GM21423 (cell line): ENCODE measurements at regions not wholly inside any gene's neighbourhood (a gene's known extent, or its start where the extent isn't known, plus 50 kb on each side); places are given as distances from the start of the nearest gene placed in this dataset.
"Not testable (repeated sequence)": the region's sequence is repeated elsewhere in the genome, so short reads cannot be mapped to it uniquely, and the experiment has no call there.

Experiments used
- ATAC-seq: cut with Tn5 transposase; IDR thresholded peaks from one replicate; pipeline ENCODE4 v1.9.1; 2021; ENCODE audit warnings: mild to moderate bottlenecking, moderate library complexity; ENCODE audit not compliant: unreplicated experiment

DNA sequence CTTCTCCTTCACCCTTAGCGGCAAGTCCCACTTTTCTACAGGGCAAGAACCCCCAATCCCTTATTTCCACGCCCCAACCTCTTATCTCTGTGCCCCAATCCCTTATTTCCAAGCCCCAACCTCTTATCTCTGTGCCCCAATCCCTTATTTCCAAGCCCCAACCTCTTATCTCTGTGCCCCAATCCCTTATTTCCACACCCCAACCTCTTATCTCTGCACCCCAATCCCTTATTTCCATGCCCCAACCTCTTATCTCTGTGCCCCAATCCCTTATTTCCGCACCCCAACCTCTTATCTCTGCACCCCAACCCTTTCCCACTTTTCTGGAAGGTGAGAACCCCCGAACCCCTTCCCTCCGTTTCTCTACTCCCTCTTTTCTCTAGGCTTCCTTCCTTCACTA, 116.1 kb upstream of the GJE1 start:
- ATAC-seq = not testable (repeated sequence)

DNA sequence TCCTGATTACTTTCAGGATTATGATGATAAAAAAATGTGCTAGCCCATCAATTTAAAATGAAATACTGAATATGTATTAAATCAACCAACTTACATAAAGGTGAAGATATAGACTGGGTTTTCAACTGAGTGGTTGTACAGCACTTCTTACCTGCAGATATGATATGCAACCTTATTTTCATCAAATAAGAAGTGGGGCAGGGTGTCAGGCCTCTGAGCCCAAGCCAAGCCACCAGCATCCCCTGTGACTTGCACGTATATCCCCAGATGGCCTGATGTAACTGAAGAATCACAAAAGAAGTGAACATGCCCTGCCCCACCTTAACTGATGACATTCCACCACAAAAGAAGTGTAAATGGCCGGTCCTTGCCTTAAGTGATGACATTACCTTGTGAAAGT, 117.3 kb upstream of the GJE1 start:
- ATAC-seq = not testable (repeated sequence)

DNA sequence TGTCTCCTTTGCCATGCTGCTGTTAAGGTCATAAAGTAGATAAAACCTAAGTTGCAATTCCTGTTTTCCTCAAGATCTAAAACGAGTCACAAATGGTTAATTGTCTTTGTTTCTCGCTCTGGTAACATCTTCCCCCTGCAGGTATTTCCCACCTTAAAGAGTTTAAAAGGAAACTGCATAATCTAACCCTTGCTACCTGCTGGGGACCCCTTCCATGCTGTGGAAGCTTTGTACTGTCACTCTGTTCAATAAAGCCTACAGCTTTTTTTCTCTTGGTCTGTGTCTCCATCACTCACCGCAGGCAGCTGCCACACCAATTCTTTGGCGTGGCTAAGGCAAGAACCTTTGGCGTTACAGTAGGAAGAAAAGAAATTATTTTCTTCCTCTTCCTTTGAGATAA, 117.7 kb upstream of the GJE1 start:
- no peak for ATAC-seq

DNA sequence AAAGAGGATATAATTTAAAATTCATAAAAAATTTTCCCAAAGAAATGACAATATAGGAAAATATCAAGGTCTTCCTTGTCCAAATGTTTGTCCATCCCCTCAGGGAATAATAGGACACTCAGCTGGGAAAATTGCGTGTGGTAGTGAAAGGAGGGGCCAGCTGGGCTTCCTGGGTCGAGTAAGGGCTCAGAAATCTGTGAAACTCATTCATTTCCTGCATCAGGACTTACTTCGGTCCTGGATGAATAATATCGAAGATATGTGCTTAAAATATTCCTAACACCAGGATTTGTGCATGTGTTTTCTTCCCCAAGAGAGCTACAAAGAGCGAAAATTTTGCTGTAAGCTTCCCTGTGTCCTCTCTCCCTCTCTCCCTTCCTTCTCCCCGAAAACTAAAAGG, 118.2 kb upstream of the GJE1 start:
- no peak for ATAC-seq

DNA sequence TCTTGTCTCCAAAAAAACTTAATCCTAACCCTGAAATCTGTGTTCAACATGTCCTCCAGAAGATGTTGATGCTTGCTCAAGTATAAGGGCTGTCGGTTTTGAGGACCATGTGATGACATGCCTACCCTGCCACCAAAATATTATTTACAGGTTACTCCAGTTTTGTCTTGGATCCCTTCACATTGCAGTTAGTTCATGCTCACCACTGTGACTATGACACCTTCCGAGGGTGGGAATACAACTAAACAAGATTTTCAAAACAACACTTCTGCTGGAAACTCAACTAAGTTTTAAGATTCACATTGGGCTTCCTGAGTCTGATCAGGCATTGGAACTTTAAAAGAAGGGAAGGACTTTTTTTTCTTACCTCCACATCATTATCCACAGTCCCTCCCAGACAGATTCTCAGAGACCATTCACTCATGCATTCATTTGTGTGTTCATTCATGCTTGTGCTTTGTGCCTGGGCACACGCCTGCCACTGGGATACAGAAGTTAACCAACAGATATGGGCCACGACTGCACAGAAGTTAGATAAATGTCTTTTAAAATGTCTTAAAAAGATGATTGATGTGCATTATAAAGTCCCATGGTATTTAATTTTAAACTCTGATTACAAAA, 118.7 kb upstream of the GJE1 start:
- no peak for ATAC-seq

DNA sequence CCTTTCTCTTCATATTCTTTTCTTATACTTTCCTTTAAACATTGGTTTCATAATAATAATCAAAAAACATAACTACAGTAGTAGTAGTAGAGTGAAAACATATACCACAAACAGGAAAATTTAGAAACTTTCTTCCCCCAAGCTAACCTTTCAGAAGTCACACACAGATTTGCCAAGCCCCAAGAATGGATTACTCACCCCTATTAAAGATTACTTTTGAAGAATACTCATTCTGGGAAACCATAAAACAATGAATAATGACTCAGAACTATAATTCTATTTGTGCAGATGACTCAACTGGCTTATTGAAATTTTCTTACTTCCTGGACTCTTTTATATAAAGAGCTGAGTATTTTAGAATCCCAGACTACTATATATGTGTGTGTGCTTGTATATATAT, 119.4 kb upstream of the GJE1 start:
- ATAC-seq = peak; percentile 84

DNA sequence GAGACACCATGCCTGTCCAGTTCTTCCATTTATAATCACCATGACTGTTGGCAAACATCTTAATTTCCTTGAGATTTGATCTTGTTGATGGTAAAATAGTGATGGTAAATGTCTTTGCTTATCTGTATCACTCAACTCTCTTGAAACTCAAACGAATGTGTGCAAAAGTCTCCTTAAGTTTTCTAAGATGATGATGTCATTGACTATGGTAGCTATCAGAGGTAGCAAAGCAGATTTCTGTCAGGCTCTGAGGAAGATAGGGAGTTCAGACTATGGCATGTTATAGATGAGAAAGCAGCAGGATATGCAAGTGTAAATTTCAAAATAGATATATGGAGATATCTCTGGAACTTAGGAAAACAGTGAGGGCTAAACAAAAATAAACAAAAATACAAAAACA, 121.0 kb upstream of the GJE1 start:
- ATAC-seq = no peak

DNA sequence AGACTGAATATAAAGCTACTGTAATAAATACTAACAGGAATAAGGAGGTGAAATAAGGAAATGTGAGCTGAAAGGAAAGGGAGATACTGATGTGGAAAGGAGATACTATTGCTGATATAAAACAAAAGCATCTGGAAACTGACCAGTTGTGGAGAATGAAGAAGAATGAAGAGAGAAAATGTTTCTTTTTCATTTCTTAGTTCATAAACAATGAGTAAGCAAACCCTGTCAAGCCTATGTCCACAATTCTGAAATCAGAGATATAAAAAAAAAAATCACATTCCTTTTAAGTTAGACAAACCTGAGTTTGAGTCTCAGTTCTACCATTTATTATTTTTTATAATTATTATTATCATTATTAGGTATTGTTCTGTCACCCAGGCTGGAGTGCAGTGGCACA, 121.6 kb upstream of the GJE1 start:
- ATAC-seq = no peak

DNA sequence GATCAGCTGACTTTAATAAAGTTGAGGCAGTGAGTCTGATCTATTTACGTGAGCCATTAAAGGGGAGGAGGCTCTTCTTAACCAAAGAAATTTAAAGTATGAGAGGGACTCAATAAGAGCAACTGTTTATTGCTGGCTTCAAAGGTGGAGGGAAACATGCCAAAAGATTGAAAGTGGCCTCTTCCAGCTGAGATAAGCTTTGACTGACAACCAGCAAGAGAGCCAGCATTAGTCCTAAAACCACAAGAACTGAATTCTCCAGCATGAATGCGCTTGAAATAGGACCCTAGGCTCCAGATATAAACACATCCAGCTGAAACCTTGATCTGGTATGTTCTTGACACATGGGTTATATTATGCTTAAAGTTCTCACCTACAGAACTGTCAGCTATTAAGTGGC, 123.1 kb upstream of the GJE1 start:
- no peak for ATAC-seq

DNA sequence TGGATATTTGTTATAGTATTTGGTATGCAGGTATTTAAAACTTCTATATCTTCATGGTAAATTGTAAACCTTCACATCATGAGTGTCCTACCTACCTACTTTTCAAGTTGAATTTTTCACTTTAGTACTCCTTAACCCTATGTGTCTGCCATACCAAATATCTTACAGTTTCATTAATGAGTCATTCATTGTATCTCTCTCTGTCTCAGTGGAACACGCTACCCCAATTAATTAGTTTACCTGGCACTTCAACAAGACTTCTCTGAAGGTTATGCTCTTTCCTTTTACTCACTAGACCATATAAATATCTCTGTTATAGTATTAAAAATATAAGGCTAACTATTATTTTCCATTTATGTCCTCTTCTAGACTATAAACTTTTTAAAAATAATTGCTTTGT, 123.9 kb upstream of the GJE1 start:
- ATAC-seq = no peak

DNA sequence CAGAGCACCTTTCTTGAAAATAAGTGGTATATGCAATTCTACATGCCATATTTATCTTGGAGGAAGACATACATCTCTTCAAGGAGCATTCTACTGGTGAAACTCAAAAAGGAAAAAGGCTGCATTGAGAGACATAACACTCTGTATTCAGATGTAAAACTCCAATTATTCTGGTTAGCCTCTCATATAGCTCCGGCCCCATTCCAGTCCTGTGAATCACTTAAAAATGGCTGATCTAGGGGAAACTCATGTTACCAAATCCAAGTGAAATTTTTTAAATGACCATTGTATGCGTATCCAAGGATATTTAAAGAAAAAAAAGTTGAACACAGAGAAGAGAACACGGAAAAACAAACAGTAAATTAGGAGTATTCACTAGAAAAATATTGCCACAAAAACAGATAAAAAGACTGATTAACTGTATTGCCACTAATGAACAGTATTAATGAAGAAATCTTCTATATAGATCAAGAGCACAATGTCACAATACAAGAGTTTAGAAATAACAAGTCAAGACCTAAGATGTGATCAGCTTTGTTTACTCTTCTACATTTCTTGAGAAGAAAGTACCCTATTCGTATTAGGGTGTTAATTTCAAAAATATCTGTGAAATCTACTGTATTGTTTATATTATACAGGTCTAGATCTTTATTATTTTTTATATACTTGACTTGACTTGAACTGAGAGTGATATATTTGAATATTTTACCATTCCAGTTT, 124.5 kb upstream of the GJE1 start:
- no peak for ATAC-seq

DNA sequence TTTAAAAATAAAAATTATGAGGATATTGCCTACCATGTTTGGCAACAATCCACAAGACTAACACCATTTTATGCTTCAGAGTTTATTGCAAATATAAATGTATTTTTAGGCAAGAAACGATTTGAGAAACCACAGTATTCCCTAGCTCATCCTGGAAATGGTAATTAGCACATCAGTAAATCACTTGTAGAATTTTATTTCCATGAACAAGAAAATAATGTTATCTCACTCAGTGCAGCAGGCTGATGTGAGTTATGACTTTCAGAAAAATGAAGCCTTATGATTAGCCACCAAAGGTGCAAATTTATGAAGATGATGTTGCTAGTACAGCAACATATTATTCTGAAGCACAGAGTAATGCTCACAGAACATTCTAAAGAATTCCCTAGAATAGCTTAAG, 127.7 kb upstream of the GJE1 start:
- ATAC-seq = no peak

DNA sequence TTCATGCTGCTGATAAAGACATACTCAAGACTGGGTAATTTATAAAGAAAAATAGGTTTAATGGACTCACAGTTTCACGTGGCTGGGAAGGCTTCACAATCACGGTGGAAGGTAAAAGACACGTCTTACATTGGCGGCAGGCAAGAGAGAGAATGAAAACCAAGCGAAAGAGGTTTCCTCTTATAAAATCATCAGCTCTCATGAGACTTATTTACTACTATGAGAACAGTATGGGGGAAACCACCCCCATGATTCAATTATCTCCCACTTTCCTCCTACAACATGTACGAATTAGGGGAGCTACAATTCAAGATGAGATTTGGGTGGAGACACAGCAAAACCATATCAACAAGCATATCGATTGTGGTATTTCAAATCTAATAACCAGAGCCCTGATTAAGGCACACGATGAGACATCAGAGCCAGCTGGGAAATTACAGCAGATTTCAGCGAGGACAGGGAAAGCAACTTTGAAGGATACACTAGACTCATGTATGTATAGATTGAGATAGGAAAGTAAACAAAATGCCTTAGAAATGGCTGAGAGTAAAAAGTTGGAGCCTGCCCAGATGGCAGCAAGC, 129.8 kb upstream of the GJE1 start:
- ATAC-seq = no peak

DNA sequence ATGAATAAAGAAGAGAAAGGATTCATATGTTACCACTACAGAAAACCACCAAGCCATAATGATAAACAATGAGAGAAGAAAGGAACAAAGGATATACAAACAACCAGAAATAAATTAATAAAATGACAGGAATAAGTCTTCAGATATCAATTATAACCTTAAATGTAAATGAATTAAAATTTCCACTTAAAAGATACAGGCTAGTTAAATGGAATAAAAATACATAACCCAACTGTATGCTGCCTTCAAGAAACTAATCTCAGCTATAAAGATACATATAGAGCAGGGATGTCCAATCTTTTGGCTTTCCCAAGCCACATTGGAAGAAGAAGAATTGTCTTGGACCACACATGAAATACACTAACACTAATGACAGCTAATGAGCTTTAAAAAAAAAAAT, 135.9 kb upstream of the GJE1 start:
- ATAC-seq = no peak

DNA sequence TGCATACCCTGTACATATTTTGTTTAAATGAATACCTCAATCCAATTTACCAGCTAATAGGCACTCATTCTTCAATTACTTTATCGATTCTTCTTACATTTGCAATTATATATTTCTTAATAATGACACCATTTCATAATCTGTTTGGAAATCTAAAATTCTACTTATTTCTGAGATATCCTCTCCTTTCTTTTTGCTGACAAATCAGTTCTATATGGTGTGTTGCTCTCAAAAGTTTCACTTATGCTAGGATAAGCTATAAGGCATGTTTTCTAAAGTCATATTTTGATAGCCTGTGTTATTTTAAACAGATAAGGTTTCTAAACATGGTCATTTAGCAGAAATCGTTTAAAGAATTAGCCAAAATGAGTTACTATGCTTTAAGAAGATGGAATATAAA, 140.6 kb upstream of the GJE1 start:
- no peak for ATAC-seq

DNA sequence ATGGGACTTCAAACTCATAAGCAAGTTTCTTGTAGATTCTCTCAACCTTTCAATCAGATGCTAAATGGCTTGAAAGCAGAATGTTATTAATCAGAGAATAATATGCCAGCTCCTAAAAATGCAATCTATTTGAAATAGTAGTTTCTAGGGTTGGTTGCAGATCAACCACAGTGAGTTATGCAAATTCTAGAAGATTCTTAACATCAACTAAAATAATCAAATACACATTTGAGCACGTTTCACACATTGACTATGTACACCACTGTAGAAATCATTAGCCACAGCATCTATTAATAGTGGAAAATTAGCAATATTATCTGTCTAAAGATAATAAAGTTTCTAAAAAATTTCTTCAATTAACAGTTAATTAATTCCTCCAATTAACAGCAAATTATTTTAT, 141.9 kb upstream of the GJE1 start:
- ATAC-seq = no peak

DNA sequence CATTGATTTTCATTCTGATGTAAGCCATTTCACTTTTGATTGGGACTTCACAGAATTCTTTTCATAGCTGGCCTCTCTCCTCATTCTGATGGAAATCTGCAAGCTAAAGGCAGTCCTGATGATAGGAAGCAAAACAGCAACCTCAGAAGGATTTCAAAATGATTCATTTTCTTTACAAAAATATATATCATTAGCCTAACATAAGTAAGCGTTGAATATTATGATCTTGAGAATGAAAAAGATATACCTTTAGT, 143.1 kb upstream of the GJE1 start:
- ATAC-seq = no peak

DNA sequence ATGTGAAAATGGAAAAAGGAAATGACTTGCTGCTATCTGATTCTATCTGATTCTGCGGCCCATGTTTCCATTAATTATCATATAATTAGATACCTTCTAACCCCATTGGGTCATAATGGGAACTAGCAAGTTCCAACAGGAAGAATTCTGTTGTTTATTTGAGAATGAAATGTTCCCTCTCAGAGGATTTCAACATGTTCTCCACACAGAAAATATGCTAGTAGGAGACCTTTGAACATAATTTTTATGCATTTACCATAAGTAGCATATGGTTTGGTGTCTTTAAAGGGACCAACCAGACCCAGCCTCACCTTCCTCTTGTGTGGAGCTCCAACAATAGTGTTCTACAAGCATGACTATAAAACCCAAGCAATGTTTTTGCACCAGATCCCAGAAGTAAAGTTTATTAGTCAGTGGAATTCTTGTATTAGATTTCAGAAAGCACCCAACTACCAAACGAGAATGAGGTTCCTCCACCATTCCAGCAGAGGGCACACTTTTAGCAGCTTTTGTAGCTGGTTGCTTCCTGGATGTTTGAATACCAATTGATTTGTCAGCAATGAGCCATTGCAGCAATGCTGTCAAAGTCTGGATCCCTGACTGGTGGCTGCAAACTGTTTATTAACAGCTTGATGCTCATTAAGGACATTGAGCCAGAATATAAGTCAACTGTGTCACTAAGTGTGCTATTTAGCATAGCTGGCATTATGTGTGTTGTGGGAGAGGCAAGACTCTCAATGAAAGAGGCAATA, 143.6 kb upstream of the GJE1 start:
- peak; percentile 82 for ATAC-seq

DNA sequence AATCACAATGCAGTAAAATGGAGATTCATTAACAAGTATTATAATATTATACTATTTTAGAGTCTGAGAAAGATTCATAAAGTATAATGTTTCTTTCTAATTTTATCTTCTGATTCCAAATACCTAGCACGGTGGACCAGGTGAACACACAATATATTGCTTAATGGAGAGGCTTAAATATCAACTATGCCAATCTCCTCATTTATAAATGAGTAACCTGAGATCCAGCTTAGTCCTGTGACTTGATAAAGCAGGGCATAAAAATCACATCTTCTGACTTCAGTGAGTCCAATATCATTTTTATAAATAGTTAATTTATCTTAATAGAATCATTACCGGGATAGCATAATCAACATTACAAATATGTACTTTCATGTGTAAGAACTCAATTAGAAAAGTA, 144.4 kb upstream of the GJE1 start:
- ATAC-seq = no peak

DNA sequence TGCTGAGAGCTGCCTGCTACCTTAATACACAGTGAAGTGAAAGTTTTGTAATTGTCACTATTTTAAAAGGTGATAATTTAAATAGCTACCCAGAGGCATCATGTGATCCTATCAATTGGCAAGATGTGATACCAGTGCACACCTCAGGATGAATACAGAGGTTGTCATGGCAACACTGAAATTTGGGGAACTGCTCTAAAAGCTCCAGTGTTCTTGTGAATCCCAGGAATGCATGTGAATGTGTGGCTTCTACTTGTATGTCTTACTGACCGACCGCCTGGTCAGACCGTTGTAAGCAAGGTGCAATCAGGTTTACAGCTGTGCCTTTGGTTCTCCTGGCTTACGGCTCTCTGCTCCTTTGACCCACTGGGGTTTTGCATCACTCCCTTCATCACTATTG, 146.3 kb upstream of the GJE1 start:
- no peak for ATAC-seq

DNA sequence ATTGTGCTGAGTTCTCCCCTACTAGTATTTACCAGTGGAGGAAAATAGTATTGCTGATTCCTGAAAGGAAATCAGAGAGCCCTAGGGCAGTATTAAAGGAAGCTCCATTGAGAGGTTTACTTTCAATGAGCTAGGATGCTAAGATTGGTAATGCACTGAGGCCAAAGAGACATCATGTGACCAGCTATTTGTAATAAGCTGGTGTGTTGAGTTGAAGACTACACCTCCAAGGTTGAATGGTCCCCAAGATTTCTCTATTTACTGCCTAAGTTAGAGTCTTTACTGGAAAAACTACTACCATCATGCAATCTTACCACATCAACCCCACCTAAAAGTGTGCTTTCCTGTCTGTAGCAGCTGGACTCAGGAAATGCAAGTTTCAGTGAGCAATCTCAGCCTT, 151.5 kb upstream of the GJE1 start:
- ATAC-seq = no peak

DNA sequence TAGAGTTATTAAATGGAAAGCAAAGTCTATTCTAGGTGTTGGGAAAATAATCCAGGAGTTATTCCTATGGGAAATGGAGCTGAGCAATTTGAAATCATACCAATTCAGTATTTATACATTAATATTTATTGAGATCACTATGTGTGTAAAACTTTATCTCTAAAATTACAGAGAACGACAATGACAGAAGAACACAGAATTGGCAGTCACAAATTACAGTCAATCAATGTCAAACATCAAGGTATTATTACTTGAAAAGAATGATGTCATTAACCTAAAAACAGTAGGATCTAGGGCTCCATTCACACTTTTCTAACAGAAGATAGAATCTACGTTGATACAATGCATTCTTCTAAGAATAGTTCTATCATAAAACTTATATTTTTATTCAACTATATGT, 154.9 kb upstream of the GJE1 start:
- ATAC-seq = no peak
